ENCODE measurements at regions not wholly inside any gene's neighbourhood (a gene's known extent, or its start where the extent isn't known, plus 50 kb on each side); places are given as distances from the start of the nearest gene placed in this dataset.

- TF ChIP-seq CTCF (IDR thresholded peaks at IDR 0.05), result no peak
- no peak for TF ChIP-seq ZFX (IDR thresholded peaks at IDR 0.05; ENCODE audit: borderline replicate concordance)
These were observed 989.4 kb downstream of the GRID1 start for GRCh38 chr10:85377029-85377806.

Data from 22Rv1 (cell line).